Sigmoid colon (tissue), 4 donors: ENCODE measurements at regions not wholly inside any gene's neighbourhood (a gene's known extent, or its start where the extent isn't known, plus 50 kb on each side); places are given as distances from the start of the nearest gene placed in this dataset.

Experiments used
- CTCF ChIP-seq, 4 experiments: fragments of 450-650 bp in 3 of 4; fragments of 200-600 bp in 1 of 4; IDR thresholded peaks; one replicate each; pipeline ENCODE4 v1.5.1; 2016 to 2019; ENCODE audit warnings: antibody characterized with exemption in 4 of 4, mild to moderate bottlenecking in 3 of 4, moderate library complexity in 2 of 4
- EP300 ChIP-seq, 4 donors: sonication (generic); formaldehyde crosslinking; IDR thresholded peaks; one replicate each; pipeline ENCODE4 v1.6.1; 2017; ENCODE audit warnings: antibody characterized with exemption in 4 of 4
- POLR2A ChIP-seq, 2 donors: fragments of 450-650 bp; IDR thresholded peaks; one replicate each; pipeline ENCODE4 v1.6.1; 2016; ENCODE audit warnings: antibody characterized with exemption in 2 of 2, mild to moderate bottlenecking in 2 of 2, moderate library complexity in 2 of 2
- POLR2AphosphoS5 ChIP-seq, 4 donors: sonication (generic); formaldehyde crosslinking; IDR thresholded peaks; one replicate each; pipeline ENCODE4 v1.6.1; 2017; ENCODE audit warnings: antibody characterized with exemption in 4 of 4

- TF ChIP-seq CTCF (IDR thresholded peaks at IDR 0.05) (no peak), POLR2AphosphoS5 (IDR thresholded peaks at IDR 0.05) (no peak), EP300 (IDR thresholded peaks at IDR 0.05) (no peak), POLR2A (IDR thresholded peaks at IDR 0.05) (no peak)
Observed at GRCh38 chr3:147813256-147813655, 404.1 kb downstream of the ZIC1 start.
